Stomach (tissue), 8 donors: ENCODE measurements at regions not wholly inside any gene's neighbourhood (a gene's known extent, or its start where the extent isn't known, plus 50 kb on each side); places are given as distances from the start of the nearest gene placed in this dataset.
A peak's percentile ranks its signal among the peaks of the same experiment; 100 is the strongest.

Experiments used
- DNase-seq, 2 donors: peaks; one replicate each; pipeline versions ENCODE4 v3.0.0 to v3.0.0-alpha.2; 2013 to 2019
- H3K27ac ChIP-seq, 5 donors: fragments of 200-600 bp in 4 of 5; sonication (generic) in 4 of 5; one replicate each; pipeline ENCODE4 v1.5.1; 2013 to 2019; ENCODE audit warnings: mild to moderate bottlenecking in 1 of 5, moderate library complexity in 1 of 5
- H3K27me3 ChIP-seq, 3 donors: fragments of 200-600 bp; sonication (generic); one replicate each; pipeline ENCODE4 v1.5.1; 2017 to 2019; ENCODE audit warnings: mixed run types in 1 of 3
- H3K36me3 ChIP-seq, 4 donors: fragments of 200-600 bp; sonication (generic); 1 replicate in 3 of 4; 2 replicates in 1 of 4; pipeline ENCODE4 v1.5.1; 2016 to 2019
- H3K4me1 ChIP-seq, 4 donors: fragments of 200-600 bp; sonication (generic); one replicate each; pipeline ENCODE4 v1.5.1; 2016 to 2019
- H3K4me3 ChIP-seq, 4 donors: fragments of 200-600 bp; sonication (generic) in 3 of 4; one replicate each; pipeline ENCODE4 v1.5.1; 2016 to 2019; ENCODE audit warnings: mild to moderate bottlenecking in 1 of 4
- H3K9me3 ChIP-seq, 4 donors: fragments of 200-600 bp; sonication (generic); one replicate each; pipeline ENCODE4 v1.5.1; 2016 to 2019
- EP300 ChIP-seq: sonication (generic); formaldehyde crosslinking; IDR thresholded peaks from one replicate; pipeline ENCODE4 v1.6.1; 2017; ENCODE audit warnings: antibody characterized with exemption
- POLR2A ChIP-seq, 4 donors: fragments of 450-650 bp; IDR thresholded peaks; one replicate each; pipeline ENCODE4 v1.6.1; 2016; ENCODE audit warnings: antibody characterized with exemption in 4 of 4, control low read depth in 2 of 4, mild to moderate bottlenecking in 1 of 4, moderate library complexity in 1 of 4
- POLR2AphosphoS5 ChIP-seq, 3 donors: sonication (generic); formaldehyde crosslinking; IDR thresholded peaks; one replicate each; pipeline ENCODE4 v1.6.1; 2016; ENCODE audit warnings: antibody characterized with exemption in 3 of 3
- WGBS, 5 donors: extraction: QIAGEN DNeasy Blood & Tissue Kit in 3 of 5; methylation state at CpG; one replicate each; pipeline versions ENCODE4 v1.1.5 to v1.1.7; 2013 to 2018; 5-methylcytosine and 5-hydroxymethylcytosine counted together
- intact Hi-C: fragments of 100-400 bp; cut with DNase I; formaldehyde crosslinking; loops from one replicate; pipeline ENCODE4 v1.15.1; 2023; ENCODE audit warnings: low total_unique reads
- TF ChIP-seq, protein P1 (sequence below), 7 experiments: fragments of 450-650 bp in 4 of 7; fragments of 200-600 bp in 3 of 7; sonication (generic) in 3 of 7; IDR thresholded peaks; one replicate each; pipeline ENCODE4 v1.5.1; 2016 to 2019; ENCODE audit warnings: antibody characterized with exemption in 7 of 7, control low read depth in 2 of 7, mild to moderate bottlenecking in 1 of 7
- donor health status: healthy with polysubstance abuse.
- donor health status: Bipolar disorder and iron deficiency.
- donor health status: healthy.

DNA sequence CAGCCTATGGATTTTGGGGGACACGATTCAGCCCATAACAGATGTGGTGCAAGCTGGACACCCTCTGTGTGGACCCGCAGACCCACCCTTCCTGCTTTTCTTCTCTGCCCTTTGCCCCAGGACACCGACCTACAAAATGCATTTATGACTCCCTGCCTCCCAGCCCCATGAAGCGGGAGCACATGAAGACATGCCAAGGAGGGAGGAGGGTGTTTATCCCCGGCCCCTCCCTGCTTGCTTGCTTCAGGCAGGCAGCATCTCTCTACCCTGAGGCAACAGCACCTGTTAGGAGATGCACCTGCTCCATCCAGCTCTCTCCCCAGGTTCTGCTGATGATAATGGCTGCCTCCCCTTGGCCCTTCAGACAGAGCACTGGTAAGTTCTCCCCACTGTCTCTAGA lies 187.5 kb downstream of the PSMG1 start:
- 72 to 95% (median 81%) methylated on average over 5 of the region's 5 CpGs for WGBS, 5 donors
- Histone ChIP-seq H3K4me1 (peaks cover 2 to 37% (median 22%) of the 10 kb centered on the region in 4 donors), H3K36me3 (no peaks in the 10 kb centered on the region), H3K4me3 (no peak overlapping the region), H3K27me3 (no peaks in the 10 kb centered on the region), H3K27ac (no peak overlapping the region), H3K9me3 (no peaks in the 10 kb centered on the region)
- TF ChIP-seq POLR2AphosphoS5 (IDR thresholded peaks at IDR 0.05) (no peak), EP300 (no peak), POLR2A (IDR thresholded peaks at IDR 0.05) (no peak)
- TF ChIP-seq, protein P1, sequence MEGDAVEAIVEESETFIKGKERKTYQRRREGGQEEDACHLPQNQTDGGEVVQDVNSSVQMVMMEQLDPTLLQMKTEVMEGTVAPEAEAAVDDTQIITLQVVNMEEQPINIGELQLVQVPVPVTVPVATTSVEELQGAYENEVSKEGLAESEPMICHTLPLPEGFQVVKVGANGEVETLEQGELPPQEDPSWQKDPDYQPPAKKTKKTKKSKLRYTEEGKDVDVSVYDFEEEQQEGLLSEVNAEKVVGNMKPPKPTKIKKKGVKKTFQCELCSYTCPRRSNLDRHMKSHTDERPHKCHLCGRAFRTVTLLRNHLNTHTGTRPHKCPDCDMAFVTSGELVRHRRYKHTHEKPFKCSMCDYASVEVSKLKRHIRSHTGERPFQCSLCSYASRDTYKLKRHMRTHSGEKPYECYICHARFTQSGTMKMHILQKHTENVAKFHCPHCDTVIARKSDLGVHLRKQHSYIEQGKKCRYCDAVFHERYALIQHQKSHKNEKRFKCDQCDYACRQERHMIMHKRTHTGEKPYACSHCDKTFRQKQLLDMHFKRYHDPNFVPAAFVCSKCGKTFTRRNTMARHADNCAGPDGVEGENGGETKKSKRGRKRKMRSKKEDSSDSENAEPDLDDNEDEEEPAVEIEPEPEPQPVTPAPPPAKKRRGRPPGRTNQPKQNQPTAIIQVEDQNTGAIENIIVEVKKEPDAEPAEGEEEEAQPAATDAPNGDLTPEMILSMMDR (IDR thresholded peaks at IDR 0.05): no peak
- no peak for DNase-seq
- intact Hi-C loops: no loop called here

DNA sequence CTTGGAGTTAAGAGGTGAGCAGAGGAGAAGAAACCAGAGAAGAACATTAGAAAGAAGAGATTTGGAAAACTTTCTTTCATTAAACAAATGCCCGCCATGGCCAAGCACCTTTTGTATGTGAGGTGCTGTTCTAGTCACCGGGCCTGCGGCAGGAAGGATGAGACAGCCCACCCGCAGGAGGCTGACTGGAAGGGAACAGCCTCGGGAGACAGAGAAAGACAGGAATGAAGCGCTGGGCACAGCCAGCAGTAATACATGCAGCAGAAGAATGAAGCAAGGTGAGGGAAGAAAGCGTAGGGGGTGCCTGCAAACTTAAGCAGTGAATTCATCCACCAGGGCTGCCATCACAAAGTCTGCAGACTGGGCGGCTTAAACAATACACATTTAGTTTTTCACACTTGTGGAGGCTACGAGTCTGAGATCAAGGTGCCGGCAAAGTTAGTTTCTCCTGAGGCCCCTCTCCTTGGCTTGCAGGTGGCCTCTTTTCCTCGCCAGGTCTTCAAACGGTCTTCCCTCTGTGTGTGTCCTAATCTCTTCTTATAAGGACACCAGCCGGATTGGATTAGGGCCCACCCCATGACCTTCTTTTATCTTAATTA lies 188.1 kb downstream of the PSMG1 start:
- DNase-seq: no peak
- Histone ChIP-seq H3K9me3 (no peaks in the 10 kb centered on the region), H3K27ac (peak overlapping the region in 2 of 5 donors; percentile 68 to 80), H3K4me1 (peaks cover 7 to 43% (median 28%) of the 10 kb centered on the region in 4 donors), H3K27me3 (no peaks in the 10 kb centered on the region), H3K36me3 (no peaks in the 10 kb centered on the region), H3K4me3 (no peak overlapping the region)
- 82 to 92% (median 87%) methylated on average over 13 of the region's 13 CpGs for WGBS, 5 donors
- TF ChIP-seq, protein P1 (IDR thresholded peaks at IDR 0.05): no peak
- no peak for TF ChIP-seq POLR2AphosphoS5 (IDR thresholded peaks at IDR 0.05)
- TF ChIP-seq EP300: no peak
- TF ChIP-seq POLR2A (IDR thresholded peaks at IDR 0.05): no peak
- intact Hi-C loops: no loop called here

DNA sequence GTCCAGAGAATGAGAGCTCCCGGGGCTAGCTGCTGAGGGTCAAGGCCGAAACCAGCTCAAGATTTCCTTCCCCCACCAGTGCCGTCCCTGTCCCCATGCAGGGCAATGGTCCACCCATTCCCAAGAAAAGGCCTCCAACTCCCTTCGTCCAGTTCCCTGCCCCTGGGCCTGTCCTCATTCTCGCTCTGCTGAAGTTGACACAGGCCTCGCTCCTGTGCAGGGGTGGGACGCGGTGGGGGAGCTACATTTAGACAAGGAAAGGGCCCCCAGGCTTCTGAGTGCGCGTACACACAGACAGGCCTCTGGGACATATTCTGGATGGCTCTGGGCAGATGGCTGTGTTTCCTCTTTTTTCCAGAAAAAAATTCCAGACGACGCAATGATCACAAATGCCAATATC lies 188.3 kb downstream of the ETS2 start:
- Histone ChIP-seq H3K4me1 (peaks cover 19 to 54% (median 39%) of the 10 kb centered on the region in 4 donors), H3K27me3 (no peaks in the 10 kb centered on the region), H3K4me3 (no peak overlapping the region), H3K9me3 (no peaks in the 10 kb centered on the region), H3K36me3 (no peaks in the 10 kb centered on the region), H3K27ac (peak overlapping the region; percentile 6 to 80 (median 66))
- intact Hi-C loops: no loop called here
- 76 to 92% (median 86%) methylated on average over 12 of the region's 12 CpGs for WGBS, 5 donors
- TF ChIP-seq, protein P1 (IDR thresholded peaks at IDR 0.05): no peak
- no peak for TF ChIP-seq EP300
- DNase-seq: no peak

DNA sequence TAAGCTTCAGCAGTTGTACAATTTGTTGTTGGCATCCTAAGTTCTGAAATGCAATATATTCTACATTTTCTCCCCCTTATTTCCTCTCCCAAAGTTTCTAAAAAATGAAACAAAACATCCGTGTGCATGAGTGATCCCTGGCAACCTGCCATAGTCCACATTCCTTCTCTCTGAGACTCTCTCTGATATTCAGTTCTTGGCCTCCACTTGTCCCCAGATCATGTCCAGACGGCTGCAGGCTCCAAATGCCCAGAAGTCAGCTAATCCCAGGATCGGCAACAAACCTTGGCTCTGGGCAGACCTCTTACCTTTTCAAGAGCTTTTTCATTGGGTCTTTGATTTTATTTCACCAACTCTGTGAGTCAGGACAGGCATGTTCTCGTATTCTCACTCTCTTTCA lies 187.8 kb downstream of the ETS2 start:
- intact Hi-C loops: no loop called here
- TF ChIP-seq POLR2AphosphoS5 (IDR thresholded peaks at IDR 0.05) (peak in 1 of 3 donors; percentile 62), EP300 (no peak), POLR2A (IDR thresholded peaks at IDR 0.05) (no peak)

DNA sequence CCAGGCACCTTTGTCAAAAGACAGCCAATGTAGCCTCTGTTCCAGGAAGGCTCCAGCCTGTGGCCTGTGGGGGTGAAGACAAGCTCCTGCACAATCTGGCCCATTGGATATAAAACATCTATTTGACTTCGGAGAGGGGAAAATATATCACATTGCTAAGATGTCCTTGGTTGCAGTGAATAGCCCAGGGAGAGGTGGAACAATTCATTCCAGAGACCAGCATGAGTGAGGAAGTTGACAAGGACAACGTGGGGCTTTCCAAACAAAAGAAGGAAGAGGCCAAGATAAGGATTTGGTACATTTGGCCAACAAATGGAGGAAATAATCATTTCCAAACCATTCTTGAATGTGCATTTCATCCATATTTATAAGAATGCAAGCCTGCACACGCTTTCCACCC lies 187.0 kb downstream of the ETS2 start:
- peak in 1 of 2 donors; percentile 28 for DNase-seq
- Histone ChIP-seq H3K36me3 (no peaks in the 10 kb centered on the region), H3K27me3 (no peaks in the 10 kb centered on the region), H3K4me1 (peaks cover 24 to 67% (median 47%) of the 10 kb centered on the region in 4 donors), H3K27ac (peak overlapping the region; percentile 31 to 80 (median 34)), H3K4me3 (no peak overlapping the region), H3K9me3 (no peaks in the 10 kb centered on the region)
- intact Hi-C loops: no loop called here
- TF ChIP-seq, protein P1 (IDR thresholded peaks at IDR 0.05): no peak
- no peak for TF ChIP-seq EP300
- TF ChIP-seq POLR2AphosphoS5 (IDR thresholded peaks at IDR 0.05): no peak
- WGBS, 5 donors: 53 to 71% (median 64%) methylated on average over 3 of the region's 3 CpGs

More for the DNA sequence above, 187.8 kb downstream of the ETS2 start:
- DNase-seq: peak; percentile 59 to 86
- H3K9me3 ChIP-seq: no peaks in the 10 kb centered on the region
- H3K4me3 ChIP-seq: no peak overlapping the region
- H3K36me3 ChIP-seq: no peaks in the 10 kb centered on the region
- H3K27ac ChIP-seq: peak overlapping the region in 4 of 5 donors; percentile 6 to 80 (median 67)
- WGBS, 5 donors: 33 to 40% (median 37%) methylated on average over 4 of the region's 4 CpGs
- H3K27me3 ChIP-seq: no peaks in the 10 kb centered on the region
- peaks cover 23 to 59% (median 41%) of the 10 kb centered on the region in 4 donors for H3K4me1 ChIP-seq
